Fibroblast of mammary gland (primary cell): ENCODE measurements at regions not wholly inside any gene's neighbourhood (a gene's known extent, or its start where the extent isn't known, plus 50 kb on each side); places are given as distances from the start of the nearest gene placed in this dataset.

Experiments used
- DNase-seq: peaks from one replicate; pipeline ENCODE4 v3.0.0-alpha.2; 2010; ENCODE audit warnings: low read depth
- H3K4me3 ChIP-seq: 2 replicates; pipeline ENCODE4 v1.5.1; 2011; ENCODE audit warnings: low read depth, mild to moderate bottlenecking, low read length, moderate library complexity; ENCODE audit not compliant: control insufficient read depth
- TF ChIP-seq, protein P1 (sequence below): conservative IDR thresholded peaks from 2 replicates; pipeline ENCODE4 v1.5.1; 2011; ENCODE audit warnings: low read depth, low read length, inconsistent platforms; ENCODE audit not compliant: control insufficient read depth, insufficient read depth

DNA sequence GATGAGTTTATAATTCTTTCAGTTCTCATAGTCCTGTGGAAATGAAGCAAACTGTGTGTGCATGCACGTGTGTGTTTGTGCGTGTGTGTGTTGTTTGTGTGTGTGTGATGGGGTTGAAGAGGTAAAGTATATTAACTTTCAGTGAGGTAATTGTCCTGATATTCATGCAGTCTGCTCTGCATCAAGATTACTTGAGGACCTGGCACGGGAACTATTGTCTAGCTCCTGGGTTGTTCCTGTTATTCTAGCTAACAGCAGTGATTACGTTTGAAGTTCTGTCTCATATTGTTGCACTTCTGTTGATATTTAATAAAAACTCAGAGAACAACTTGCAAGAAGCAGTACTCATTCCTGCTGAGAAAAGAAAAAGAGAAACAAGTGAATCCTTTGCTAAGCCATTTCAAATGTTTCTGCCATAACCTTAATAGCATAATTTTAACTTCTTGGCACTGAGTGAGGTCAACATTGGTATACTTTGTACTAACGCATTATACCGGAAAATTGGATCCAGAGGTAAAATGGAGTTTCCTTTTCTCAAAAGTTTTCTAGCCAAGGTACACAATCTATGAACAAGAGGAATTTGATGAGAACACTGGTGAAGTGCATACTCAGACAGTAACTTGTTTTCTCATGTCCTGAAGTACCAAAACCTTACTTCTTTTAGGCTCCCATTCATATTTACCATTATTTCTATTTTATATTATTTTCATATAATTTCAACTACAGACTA lies 113.2 kb downstream of the SPCS3 start:
- TF ChIP-seq, protein P1, sequence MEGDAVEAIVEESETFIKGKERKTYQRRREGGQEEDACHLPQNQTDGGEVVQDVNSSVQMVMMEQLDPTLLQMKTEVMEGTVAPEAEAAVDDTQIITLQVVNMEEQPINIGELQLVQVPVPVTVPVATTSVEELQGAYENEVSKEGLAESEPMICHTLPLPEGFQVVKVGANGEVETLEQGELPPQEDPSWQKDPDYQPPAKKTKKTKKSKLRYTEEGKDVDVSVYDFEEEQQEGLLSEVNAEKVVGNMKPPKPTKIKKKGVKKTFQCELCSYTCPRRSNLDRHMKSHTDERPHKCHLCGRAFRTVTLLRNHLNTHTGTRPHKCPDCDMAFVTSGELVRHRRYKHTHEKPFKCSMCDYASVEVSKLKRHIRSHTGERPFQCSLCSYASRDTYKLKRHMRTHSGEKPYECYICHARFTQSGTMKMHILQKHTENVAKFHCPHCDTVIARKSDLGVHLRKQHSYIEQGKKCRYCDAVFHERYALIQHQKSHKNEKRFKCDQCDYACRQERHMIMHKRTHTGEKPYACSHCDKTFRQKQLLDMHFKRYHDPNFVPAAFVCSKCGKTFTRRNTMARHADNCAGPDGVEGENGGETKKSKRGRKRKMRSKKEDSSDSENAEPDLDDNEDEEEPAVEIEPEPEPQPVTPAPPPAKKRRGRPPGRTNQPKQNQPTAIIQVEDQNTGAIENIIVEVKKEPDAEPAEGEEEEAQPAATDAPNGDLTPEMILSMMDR: no peak
- DNase-seq: no peak
- no peak overlapping the region for H3K4me3 ChIP-seq

DNA sequence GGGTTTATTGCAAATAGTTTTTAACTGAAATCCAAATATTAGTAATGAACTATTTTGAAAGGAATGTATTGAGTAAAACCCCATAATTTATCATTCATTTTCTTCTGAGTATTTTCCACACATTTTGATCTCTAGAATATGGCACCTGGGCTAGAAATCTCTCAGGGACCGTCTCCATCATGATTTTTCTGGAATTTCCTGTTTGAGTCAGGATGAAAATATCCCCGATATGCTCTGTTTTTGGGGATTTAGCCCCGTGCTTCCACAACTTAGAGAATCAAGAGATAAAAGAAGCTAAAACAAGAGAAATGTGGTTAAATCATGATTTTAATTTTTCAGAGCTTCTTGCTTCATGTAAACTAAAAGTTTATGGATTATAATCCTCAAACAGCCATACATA lies 114.2 kb downstream of the SPCS3 start:
- DNase-seq: no peak
- TF ChIP-seq, protein P1: no peak
- no peak overlapping the region for H3K4me3 ChIP-seq

DNA sequence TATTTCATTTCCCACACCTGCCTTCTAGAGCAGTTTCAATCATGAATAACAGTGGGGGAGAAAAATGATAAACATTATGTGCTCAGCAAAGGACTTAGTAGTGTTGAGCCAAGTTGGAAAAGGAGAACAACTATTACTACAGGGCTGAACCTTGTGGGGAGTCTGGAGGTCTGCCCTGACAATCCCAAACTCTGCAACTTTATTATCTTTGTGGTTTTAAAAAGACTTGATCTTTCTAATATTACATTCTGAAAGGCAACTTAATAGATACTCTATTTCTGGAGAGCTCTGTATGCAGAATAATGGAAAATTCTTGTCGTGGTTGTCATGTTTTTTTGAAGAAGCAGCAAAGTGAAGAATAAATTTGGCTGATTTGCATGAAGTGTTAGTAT lies 116.1 kb downstream of the SPCS3 start:
- TF ChIP-seq, protein P1: no peak
- H3K4me3 ChIP-seq: no peak overlapping the region
- DNase-seq: peak; percentile 23

DNA sequence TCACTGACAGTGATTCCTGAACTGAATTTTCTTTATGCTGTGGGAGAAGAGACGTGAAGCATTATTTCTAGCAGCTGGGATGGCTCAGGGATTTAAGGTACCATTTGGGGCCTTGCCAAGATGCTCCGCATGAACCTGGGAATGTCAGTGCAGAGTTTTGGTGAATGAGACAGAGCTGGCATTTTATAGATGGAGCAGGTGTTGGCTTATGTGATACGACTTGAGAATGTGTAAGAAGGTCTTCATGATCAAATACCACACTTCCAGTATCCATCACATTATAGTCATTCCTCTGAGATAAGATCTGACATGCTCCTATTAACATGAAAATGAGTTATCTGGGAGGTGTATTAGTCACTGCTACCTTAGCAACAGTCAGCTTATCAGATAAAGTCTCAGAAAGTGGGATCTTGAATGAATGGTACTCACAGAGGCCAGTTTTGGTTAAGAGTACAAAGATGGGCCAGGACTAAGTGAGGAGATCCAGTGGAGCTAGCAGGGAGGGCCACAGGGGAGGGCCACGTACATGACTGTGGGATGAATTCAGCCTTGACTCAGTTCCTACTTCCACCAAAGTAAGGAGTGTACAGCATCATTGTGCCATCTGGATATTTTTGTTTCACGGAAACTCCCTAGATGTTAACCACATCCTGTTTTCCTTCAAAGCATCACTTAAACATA lies 116.7 kb downstream of the SPCS3 start:
- TF ChIP-seq, protein P1: no peak
- peak; percentile 90 for DNase-seq
- H3K4me3 ChIP-seq: no peak overlapping the region

DNA sequence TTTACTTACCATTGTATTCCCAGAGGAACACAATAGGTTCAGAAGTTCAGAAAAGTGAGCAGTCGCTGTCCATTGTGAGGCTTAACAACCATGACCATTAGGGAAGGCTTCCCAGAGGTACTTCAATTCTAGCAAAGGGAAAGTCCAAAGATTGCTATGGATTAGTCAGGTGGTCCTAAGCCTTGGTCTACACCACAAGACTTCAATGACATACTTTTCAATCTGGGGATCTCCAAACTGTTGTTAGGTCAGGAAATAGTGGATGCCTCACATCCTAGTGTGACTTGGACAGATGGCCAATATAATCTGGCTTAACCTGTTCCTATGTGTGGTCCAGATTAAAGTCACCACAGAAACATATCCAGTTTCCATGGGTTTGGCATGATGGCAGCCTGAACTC lies 118.0 kb downstream of the SPCS3 start:
- no peak overlapping the region for H3K4me3 ChIP-seq
- DNase-seq: no peak
- TF ChIP-seq, protein P1: no peak

DNA sequence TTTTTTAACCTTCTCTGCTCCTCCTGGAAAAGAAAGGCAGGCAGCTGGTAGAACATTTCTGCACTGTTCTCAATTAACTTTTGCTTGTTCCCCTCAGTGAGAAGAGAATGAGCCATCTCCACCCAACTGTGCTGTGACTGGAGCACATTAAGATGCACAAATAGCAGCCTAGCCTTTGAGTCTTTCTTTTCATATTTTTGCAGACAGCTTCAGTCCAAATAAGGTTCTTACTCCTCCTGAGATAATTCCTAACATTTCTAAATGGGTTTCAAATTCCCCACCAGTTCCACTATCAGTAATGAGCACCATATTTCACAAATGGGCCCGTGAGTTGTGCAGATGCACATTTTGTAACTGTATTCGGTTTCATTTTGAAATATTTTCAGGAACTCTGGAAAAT lies 118.6 kb downstream of the SPCS3 start:
- DNase-seq: no peak
- no peak overlapping the region for H3K4me3 ChIP-seq
- TF ChIP-seq, protein P1: no peak
